H1 (cell line): ENCODE measurements at regions not wholly inside any gene's neighbourhood (a gene's known extent, or its start where the extent isn't known, plus 50 kb on each side); places are given as distances from the start of the nearest gene placed in this dataset.

Source experiments
- MAFK ChIP-seq: IDR thresholded peaks from 2 replicates; pipeline ENCODE4 v1.6.1; 2012; ENCODE audit warnings: low read depth, mild to moderate bottlenecking, improper control_type of control experiment, low read length
- YY1 ChIP-seq: IDR thresholded peaks from 2 replicates; pipeline ENCODE4 v1.6.1; 2011; ENCODE audit warnings: low read depth, mild to moderate bottlenecking, low read length

- TF ChIP-seq YY1: no peak
- TF ChIP-seq MAFK: no peak
Measured at GRCh38 chr4:97144199-97144598, 999.1 kb downstream of the STPG2 start (continued).
